HCT116 (cell line): ENCODE measurements at regions not wholly inside any gene's neighbourhood (a gene's known extent, or its start where the extent isn't known, plus 50 kb on each side); places are given as distances from the start of the nearest gene placed in this dataset.

ENCODE experiments used
- ATAC-seq: fragments of 200-7000 bp; cut with Tn5 transposase; 2 replicates; pipeline ENCODE4 v1.9.1; 2020; ENCODE audit warnings: mild to moderate bottlenecking, moderate library complexity
- BruUV-seq: library from RNA; stranded (reverse); fragments of 400-500 nt; replicated peaks from 2 replicates; lab custom pipeline; 2021; lab: Mats Ljungman, UMichigan
- CTCF ChIA-PET: fragments of 300-600 bp; sonication (Branson Sonifier 250); formaldehyde crosslinking; loops from one replicate; lab custom pipeline; 2021; ENCODE audit warnings: antibody characterized with exemption; lab: Charles Lee
- POLR2A ChIA-PET: fragments of 300-600, 350-600 bp; sonication (Branson Sonifier 250); formaldehyde crosslinking; loops from one replicate; lab custom pipeline; 2021; ENCODE audit warnings: antibody characterized with exemption; lab: Charles Lee
- RAD21 ChIA-PET, 2 experiments: fragments of 300-600 bp; sonication (Branson Sonifier 250); formaldehyde crosslinking; loops; one replicate each; lab custom pipeline; 2023; ENCODE audit warnings: low total read pairs in 2 of 2; ENCODE audit not compliant: uncharacterized antibody in 2 of 2, unreplicated experiment in 2 of 2, low non-redundant PET in 1 of 2; lab: Charles Lee
- DNase-seq: peaks from one replicate; pipeline ENCODE4 v3.0.0-alpha.2; 2010; ENCODE audit warnings: low read depth, low spot score
- H2AFZ ChIP-seq: fragments of 200-600 bp; shearing (Covaris generic), sonication (generic); 2 replicates; pipeline ENCODE4 v1.6.1; 2017; ENCODE audit warnings: low read depth, mixed run types, mixed read lengths, antibody characterized with exemption, low read length; ENCODE audit not compliant: poor library complexity, severe bottlenecking
- H3K27ac ChIP-seq: 2 replicates; pipeline ENCODE4 v1.5.1; 2012; ENCODE audit warnings: low read depth, low read length
- H3K27me3 ChIP-seq: fragments of 200-600 bp; sonication (generic); 2 replicates; pipeline ENCODE4 v1.6.1; 2016; ENCODE audit warnings: mixed run types, low read length, mixed read lengths; ENCODE audit not compliant: insufficient read depth
- H3K36me3 ChIP-seq, 2 experiments: fragments of 200-500 bp in 1 of 2; fragments of 200-600 bp in 1 of 2; sonication (Bioruptor generic) in 1 of 2; sonication (generic) in 1 of 2; 2 replicates each; pipeline versions ENCODE4 v1.5.1 to v1.6.1; 2014 to 2016; ENCODE audit warnings: low read length in 2 of 2, inconsistent platforms in 1 of 2, mixed read lengths in 1 of 2, mixed run types in 1 of 2; ENCODE audit not compliant: insufficient read depth in 2 of 2, control insufficient read depth in 1 of 2
- H3K4me1 ChIP-seq, 2 experiments: fragments of 200-600 bp in 1 of 2; sonication (generic) in 1 of 2; 2 replicates each; pipeline versions ENCODE4 v1.5.1 to v1.6.1; 2012 to 2017; ENCODE audit warnings: low read length in 2 of 2, inconsistent platforms in 1 of 2, mild to moderate bottlenecking in 1 of 2, mixed read lengths in 1 of 2, mixed run types in 1 of 2, moderate library complexity in 1 of 2; ENCODE audit not compliant: insufficient read depth in 2 of 2, control insufficient read depth in 1 of 2
- H3K4me2 ChIP-seq: fragments of 200-600 bp; sonication (generic); 2 replicates; pipeline ENCODE4 v1.6.1; 2017; ENCODE audit warnings: mixed run types, low read length, mixed read lengths
- H3K4me3 ChIP-seq, 2 experiments: fragments of 200-600 bp in 1 of 2; sonication (generic) in 1 of 2; replicated peaks in 1 of 2; 2 replicates each; pipeline ENCODE4 v1.5.1; 2011 to 2016; ENCODE audit warnings: low read length in 2 of 2, control low read depth in 1 of 2, low read depth in 1 of 2, mild to moderate bottlenecking in 1 of 2, mixed read lengths in 1 of 2, mixed run types in 1 of 2
- H3K79me2 ChIP-seq: fragments of 200-600 bp; sonication (generic); 2 replicates; pipeline ENCODE4 v1.6.1; 2017; ENCODE audit warnings: mild to moderate bottlenecking, mixed run types, low read length, moderate library complexity, mixed read lengths; ENCODE audit not compliant: insufficient read depth
- H3K9ac ChIP-seq: fragments of 200-600 bp; sonication (generic); 2 replicates; pipeline ENCODE4 v1.6.1; 2016; ENCODE audit warnings: low read length, mixed read lengths
- H3K9me2 ChIP-seq: fragments of 200-600 bp; sonication (generic), shearing (Covaris generic); 2 replicates; pipeline ENCODE4 v1.6.1; 2017; ENCODE audit warnings: mixed run types, mild to moderate bottlenecking, moderate library complexity; ENCODE audit not compliant: insufficient read depth
- H3K9me3 ChIP-seq, 2 experiments: fragments of 200-500 bp in 1 of 2; fragments of 200-600 bp in 1 of 2; sonication (Bioruptor generic) in 1 of 2; sonication (generic) in 1 of 2; 2 replicates each; pipeline ENCODE4 v1.6.1; 2014 to 2017; ENCODE audit warnings: low read length in 2 of 2, mixed read lengths in 2 of 2, inconsistent platforms in 1 of 2, low read depth in 1 of 2, mild to moderate bottlenecking in 1 of 2, mixed run types in 1 of 2, moderate library complexity in 1 of 2; ENCODE audit not compliant: control insufficient read depth in 1 of 2, insufficient read depth in 1 of 2
- H4K20me1 ChIP-seq: fragments of 200-600 bp; sonication (generic), shearing (Covaris generic); 2 replicates; pipeline ENCODE4 v1.6.1; 2017; ENCODE audit warnings: mixed run types, mild to moderate bottlenecking, moderate library complexity; ENCODE audit not compliant: insufficient read depth
- ATF3 ChIP-seq: IDR thresholded peaks from 2 replicates; pipeline ENCODE4 v1.6.1; 2012
- CBX3 ChIP-seq: IDR thresholded peaks from 2 replicates; pipeline ENCODE4 v1.6.1; 2012; ENCODE audit warnings: low read depth
- CEBPB ChIP-seq: IDR thresholded peaks from 2 replicates; pipeline ENCODE4 v1.6.1; 2012; ENCODE audit warnings: low read depth
- CTCF ChIP-seq, 3 experiments: fragments of 200-600 bp in 1 of 3; sonication (generic) in 1 of 3; IDR thresholded peaks in 2 of 3; conservative IDR thresholded peaks in 1 of 3; 2 replicates each; pipeline ENCODE4 v1.5.1; 2012 to 2017; ENCODE audit warnings: low read depth in 2 of 3, low read length in 2 of 3, antibody characterized with exemption in 1 of 3, borderline replicate concordance in 1 of 3, control low read depth in 1 of 3, mild to moderate bottlenecking in 1 of 3, mixed read lengths in 1 of 3, mixed run types in 1 of 3, moderate library complexity in 1 of 3; ENCODE audit not compliant: insufficient read depth in 1 of 3
- EGR1 ChIP-seq: IDR thresholded peaks from 2 replicates; pipeline ENCODE4 v1.6.1; 2012; ENCODE audit warnings: low read depth
- FOSL1 ChIP-seq: IDR thresholded peaks from 2 replicates; pipeline ENCODE4 v1.6.1; 2012; ENCODE audit warnings: low read depth
- MAX ChIP-seq: IDR thresholded peaks from 2 replicates; pipeline ENCODE4 v1.6.1; 2012
- POLR2AphosphoS5 ChIP-seq: IDR thresholded peaks from 2 replicates; pipeline ENCODE4 v1.6.1; 2011; ENCODE audit warnings: mild to moderate bottlenecking, low read depth, low read length, moderate library complexity
- RAD21 ChIP-seq: IDR thresholded peaks from 2 replicates; pipeline ENCODE4 v1.6.1; 2012; ENCODE audit warnings: low read depth, mild to moderate bottlenecking
- SIN3A ChIP-seq: IDR thresholded peaks from 2 replicates; pipeline ENCODE4 v1.6.1; 2012; ENCODE audit warnings: low read depth
- TCF7L2 ChIP-seq: IDR thresholded peaks from 2 replicates; pipeline ENCODE4 v1.7.0; 2011; ENCODE audit warnings: borderline replicate concordance, inconsistent platforms; ENCODE audit not compliant: insufficient read depth, insufficient read length; ENCODE audit errors: extremely low read depth
- YY1 ChIP-seq: IDR thresholded peaks from 2 replicates; pipeline ENCODE4 v1.6.1; 2011; ENCODE audit warnings: low read length, low read depth, moderate library complexity, mild to moderate bottlenecking; ENCODE audit not compliant: insufficient replicate concordance; ENCODE audit errors: extremely low read depth
- ZBTB33 ChIP-seq: IDR thresholded peaks from 2 replicates; pipeline ENCODE4 v1.6.1; 2011; ENCODE audit warnings: mild to moderate bottlenecking, low read length, moderate library complexity; ENCODE audit not compliant: insufficient replicate concordance; ENCODE audit errors: extremely low read depth
- ZFX ChIP-seq: fragments of 450-650 bp; IDR thresholded peaks from 2 replicates; pipeline ENCODE4 v1.6.1; 2017
- ZNF274 ChIP-seq: fragments of 200-500 bp; sonication (Bioruptor generic); IDR thresholded peaks from 2 replicates; pipeline ENCODE4 v1.6.1; 2014; ENCODE audit warnings: mild to moderate bottlenecking, low read depth, low read length, inconsistent platforms
- intact Hi-C: fragments of 100-400 bp; cut with micrococcal nuclease; formaldehyde crosslinking; loops from 2 replicates; pipeline ENCODE4 v1.10.0; 2022

GRCh38 chr7:149570784-149571183 lies 73.2 kb upstream of the ZNF746 start:
- intact Hi-C loops, result no loop called here
- BruUV-seq, result no TSS peak
- peaks cover 0 to 4% of the 10 kb centered on the region in 2 experiments; a peak in 1 of 4 replicates for H3K9me3 ChIP-seq
- ChIA-PET CTCF (no interaction called here), RAD21 (no interaction called here), POLR2A (no interaction called here)
- no peaks in the 10 kb centered on the region for H3K9me2 ChIP-seq
- no peaks in the 10 kb centered on the region for H3K36me3 ChIP-seq
- H3K4me1 ChIP-seq, result no peaks in the 10 kb centered on the region
- no peak overlapping the region for H2AFZ ChIP-seq
- H3K27me3 ChIP-seq, result no peaks in the 10 kb centered on the region
- 0 out of 2 replicates have a peak, but pooled peaks cover 6% of the 10 kb centered on the region for H3K79me2 ChIP-seq
- ATAC-seq (no peak), DNase-seq (no peak)
- H3K27ac ChIP-seq, result no peak overlapping the region
- TF ChIP-seq TCF7L2, result no peak
- no peak for TF ChIP-seq ZFX
- no peak for TF ChIP-seq YY1
- TF ChIP-seq SIN3A, result no peak
- no peak for TF ChIP-seq FOSL1
- H4K20me1 ChIP-seq, result no peaks in the 10 kb centered on the region
- H3K4me2 ChIP-seq, result no peak overlapping the region
- no peak overlapping the region for H3K9ac ChIP-seq
- H3K4me3 ChIP-seq, result no peak overlapping the region

- Histone ChIP-seq H3K9me3 (peaks cover 0 to 4% of the 10 kb centered on the region in 2 experiments; a peak in 1 of 4 replicates), H3K9ac (no peak overlapping the region), H3K36me3 (no peaks in the 10 kb centered on the region), H3K4me3 (no peak overlapping the region), H4K20me1 (no peaks in the 10 kb centered on the region), H3K27me3 (no peaks in the 10 kb centered on the region), H3K4me2 (no peak overlapping the region), H3K4me1 (no peaks in the 10 kb centered on the region), H2AFZ (no peak overlapping the region), H3K79me2 (0 out of 2 replicates have a peak, but pooled peaks cover 6% of the 10 kb centered on the region), H3K9me2 (no peaks in the 10 kb centered on the region), H3K27ac (no peak overlapping the region)
- DNase-seq (no peak), ATAC-seq (no peak)
- BruUV-seq, result no TSS peak
- intact Hi-C loops, result no loop called here
- CTCF ChIA-PET, result no interaction called here
- TF ChIP-seq CTCF (IDR thresholded peaks at IDR 0.05 in 2 of 3, conservative IDR thresholded peaks at IDR 0.05 in 1 of 3; ENCODE audit: borderline replicate concordance in 1 of 3, insufficient read depth in 1 of 3, low read depth in 2 of 3, low read length in 2 of 3) (no peak), MAX (no peak), YY1 (no peak), RAD21 (no peak), CBX3 (no peak), FOSL1 (no peak), ZNF274 (no peak), POLR2AphosphoS5 (no peak), ATF3 (no peak), CEBPB (no peak), ZBTB33 (no peak), EGR1 (no peak)
- POLR2A ChIA-PET, result no interaction called here
- RAD21 ChIA-PET, result no interaction called here
These were observed 72.3 kb upstream of the ZNF746 start for GRCh38 chr7:149569726-149570422.
